ENCODE measurements at regions not wholly inside any gene's neighbourhood (a gene's known extent, or its start where the extent isn't known, plus 50 kb on each side); places are given as distances from the start of the nearest gene placed in this dataset.

- DNase-seq = no peak
- intact Hi-C loops (cut with DNase I, micrococcal nuclease) = no loop called here
- H3K9me3 Mint-ChIP-seq (ENCODE audit: low read depth) = peaks cover 8% of the 10 kb centered on the region
- H3K4me3 Mint-ChIP-seq = no peak overlapping the region
- H3K36me3 Mint-ChIP-seq (ENCODE audit: low read depth) = no peaks in the 10 kb centered on the region
- ATAC-seq = no peak
- CTCF ChIA-PET = no interaction called here
- no peak overlapping the region for H3K27ac Mint-ChIP-seq
- POLR2A ChIA-PET = no interaction called here
- peaks cover 4% of the 10 kb centered on the region for H3K27me3 Mint-ChIP-seq
- no peaks in the 10 kb centered on the region for H3K4me1 Mint-ChIP-seq
Measured at GRCh38 chr15:67908756-67909155, 68.9 kb upstream of the RNU6-1 start.

- Mint-ChIP-seq H3K4me3 (no peak overlapping the region), H3K27ac (no peak overlapping the region), H3K9me3 (ENCODE audit: low read depth) (peaks cover 10% of the 10 kb centered on the region), H3K4me1 (no peaks in the 10 kb centered on the region), H3K27me3 (peaks cover 8% of the 10 kb centered on the region), H3K36me3 (ENCODE audit: low read depth) (no peaks in the 10 kb centered on the region)
- CTCF ChIA-PET = no interaction called here
- ATAC-seq (no peak), DNase-seq (no peak)
- intact Hi-C loops (cut with DNase I, micrococcal nuclease) = no loop called here
- POLR2A ChIA-PET = no interaction called here
Measured at GRCh38 chr15:67911727-67912126, 71.9 kb upstream of the RNU6-1 start.

GRCh38 chr15:67914028-67914427 lies 74.2 kb upstream of the RNU6-1 start:
- DNase-seq = no peak
- ChIA-PET POLR2A (no interaction called here), CTCF (no interaction called here)
- no peak overlapping the region for H3K27ac Mint-ChIP-seq
- no peaks in the 10 kb centered on the region for H3K4me1 Mint-ChIP-seq
- peaks cover 10% of the 10 kb centered on the region for H3K9me3 Mint-ChIP-seq (ENCODE audit: low read depth)
- no peak overlapping the region for H3K4me3 Mint-ChIP-seq
- no peak for ATAC-seq
- H3K27me3 Mint-ChIP-seq = peaks cover 4% of the 10 kb centered on the region
- no peaks in the 10 kb centered on the region for H3K36me3 Mint-ChIP-seq (ENCODE audit: low read depth)
- intact Hi-C loops (cut with DNase I, micrococcal nuclease) = no loop called here

DNA sequence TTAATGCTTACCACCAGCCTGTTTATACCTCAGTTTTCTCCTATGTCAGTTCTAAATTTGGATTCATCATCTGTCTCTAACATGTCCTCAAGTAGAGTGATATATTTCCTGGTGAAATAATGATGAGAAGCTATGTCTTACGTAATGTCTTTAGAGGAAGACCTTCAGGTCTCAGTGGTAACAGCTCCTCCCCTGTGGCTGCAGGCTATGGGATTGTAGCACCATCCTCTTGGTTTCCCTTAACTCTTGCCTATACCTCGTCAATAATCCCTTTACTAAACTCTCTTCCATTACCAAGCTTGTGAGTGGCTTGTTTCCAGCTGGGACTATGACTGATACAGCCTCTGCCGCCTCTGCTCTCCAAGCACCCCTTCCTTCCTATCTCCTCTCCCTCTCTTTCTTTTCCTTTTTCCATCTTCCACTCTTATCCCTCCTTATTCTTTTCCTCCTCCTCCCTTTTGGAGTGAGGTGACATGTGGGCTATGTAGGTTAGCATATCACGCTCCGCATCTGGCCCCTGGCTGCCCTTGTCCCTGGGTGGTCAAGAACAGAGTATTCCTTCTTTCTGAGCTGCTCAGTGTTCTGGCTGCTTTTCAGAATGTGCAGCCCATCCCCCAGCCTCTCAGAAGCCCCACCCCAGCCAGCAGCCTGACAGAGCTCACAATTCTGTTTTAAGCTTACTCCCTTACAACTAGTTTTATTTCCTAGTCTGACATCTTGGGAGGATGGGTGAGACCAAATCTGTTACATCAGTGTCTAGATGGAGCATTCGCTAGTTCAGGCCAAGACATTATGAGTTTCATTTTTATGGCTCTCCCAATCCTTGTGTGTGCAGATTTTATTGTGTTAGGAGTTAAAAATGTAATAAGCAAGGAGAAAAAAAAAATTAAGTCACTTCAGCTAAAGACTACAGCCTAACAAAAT lies 75.0 kb upstream of the RNU6-1 start:
- ATAC-seq (no peak), DNase-seq (no peak)
- H3K4me1 Mint-ChIP-seq = no peaks in the 10 kb centered on the region
- no peak overlapping the region for H3K27ac Mint-ChIP-seq
- peaks cover 5% of the 10 kb centered on the region for H3K9me3 Mint-ChIP-seq (ENCODE audit: low read depth)
- H3K4me3 Mint-ChIP-seq = no peak overlapping the region
- no peaks in the 10 kb centered on the region for H3K36me3 Mint-ChIP-seq (ENCODE audit: low read depth)
- peaks cover 4% of the 10 kb centered on the region for H3K27me3 Mint-ChIP-seq
- CTCF ChIA-PET = interaction anchor here (1.2 kb wide), 1 partner anchor 116 kb away, joined by 3 read pairs; no protein-coding TSS in a partner anchor
- intact Hi-C loops (cut with DNase I, micrococcal nuclease) = no loop called here
- POLR2A ChIA-PET = no interaction called here

GRCh38 chr15:67915461-67916374 lies 75.9 kb upstream of the RNU6-1 start:
- Mint-ChIP-seq H3K4me1 (no peaks in the 10 kb centered on the region), H3K36me3 (ENCODE audit: low read depth) (no peaks in the 10 kb centered on the region), H3K9me3 (ENCODE audit: low read depth) (peaks cover 2% of the 10 kb centered on the region), H3K27me3 (peaks cover 4% of the 10 kb centered on the region), H3K27ac (no peak overlapping the region), H3K4me3 (no peak overlapping the region)
- intact Hi-C loops (cut with DNase I, micrococcal nuclease) = no loop called here
- DNase-seq (no peak), ATAC-seq (no peak)
- ChIA-PET POLR2A (no interaction called here), CTCF (interaction anchor here (1.2 kb wide), 1 partner anchor 115 kb away, joined by 3 read pairs; no protein-coding TSS in a partner anchor)

DNA sequence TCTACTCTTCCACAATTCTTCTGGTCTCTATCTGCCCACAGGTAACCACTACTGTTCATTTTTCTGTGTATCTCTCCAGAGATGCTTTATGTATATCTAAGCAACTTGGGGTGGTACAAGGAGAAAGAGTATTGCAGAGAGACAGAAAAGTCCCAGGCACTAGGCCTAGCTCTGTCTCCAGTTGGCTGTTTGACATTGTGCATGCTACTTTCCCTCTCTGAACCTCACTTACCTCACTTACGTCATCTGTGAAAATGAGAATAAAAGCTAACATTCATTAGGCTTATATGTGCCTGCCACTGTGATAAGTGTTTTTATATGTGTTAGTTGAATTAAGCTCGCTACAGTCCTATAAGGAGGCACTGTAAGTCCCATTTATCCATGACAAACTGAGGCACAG lies 76.7 kb upstream of the RNU6-1 start:
- Mint-ChIP-seq H3K4me3 (no peak overlapping the region), H3K27ac (no peak overlapping the region), H3K36me3 (ENCODE audit: low read depth) (no peaks in the 10 kb centered on the region), H3K27me3 (peaks cover 4% of the 10 kb centered on the region), H3K9me3 (ENCODE audit: low read depth) (peaks cover 2% of the 10 kb centered on the region), H3K4me1 (no peaks in the 10 kb centered on the region)
- ATAC-seq (no peak), DNase-seq (no peak)
- intact Hi-C loops (cut with DNase I, micrococcal nuclease) = no loop called here
- ChIA-PET POLR2A (no interaction called here), CTCF (interaction anchor here (0.8 kb wide), 1 partner anchor 11 kb away, joined by 4 read pairs; no protein-coding TSS in a partner anchor)

- Mint-ChIP-seq H3K36me3 (ENCODE audit: low read depth) (no peaks in the 10 kb centered on the region), H3K9me3 (ENCODE audit: low read depth) (peaks cover 2% of the 10 kb centered on the region), H3K4me3 (no peak overlapping the region), H3K27me3 (peaks cover 4% of the 10 kb centered on the region), H3K27ac (no peak overlapping the region), H3K4me1 (no peaks in the 10 kb centered on the region)
- ChIA-PET POLR2A (no interaction called here), CTCF (interaction anchor here (0.8 kb wide), 2 partner anchors 10 to 13 kb away, joined by 3 to 4 read pairs; no protein-coding TSS in a partner anchor)
- intact Hi-C loops (cut with DNase I, micrococcal nuclease) = no loop called here
- DNase-seq = no peak
- ATAC-seq = no peak
Measured at GRCh38 chr15:67917037-67917436, 77.2 kb upstream of the RNU6-1 start.

DNA sequence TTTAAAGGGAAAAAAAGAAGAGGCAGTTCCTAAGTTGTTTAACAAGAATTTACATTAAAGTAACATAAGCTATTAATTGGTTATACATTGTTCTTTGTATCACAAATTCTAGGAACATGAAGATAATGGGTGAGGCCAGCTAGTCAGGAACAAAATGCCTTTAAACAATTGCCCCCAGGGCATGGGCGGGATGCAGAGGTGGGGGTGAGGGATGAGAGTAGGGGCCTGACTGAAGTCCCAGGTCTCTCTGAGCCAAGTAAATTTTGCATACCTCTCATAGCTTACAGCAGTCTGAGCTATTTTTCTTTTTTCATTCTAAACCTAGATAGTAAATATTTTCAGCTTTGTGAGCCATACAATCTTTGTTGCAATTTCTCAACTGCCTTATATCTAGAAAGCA lies 77.8 kb upstream of the RNU6-1 start:
- POLR2A ChIA-PET = no interaction called here
- intact Hi-C loops (cut with DNase I, micrococcal nuclease) = no loop called here
- H3K9me3 Mint-ChIP-seq (ENCODE audit: low read depth) = peaks cover 2% of the 10 kb centered on the region
- CTCF ChIA-PET = interaction anchor here (0.7 to 0.8 kb wide), 2 partner anchors 13 to 53 kb away, joined by 3 read pairs; no protein-coding TSS in a partner anchor
- no peaks in the 10 kb centered on the region for H3K36me3 Mint-ChIP-seq (ENCODE audit: low read depth)
- DNase-seq (no peak), ATAC-seq (no peak)
- no peak overlapping the region for H3K4me3 Mint-ChIP-seq
- no peak overlapping the region for H3K27ac Mint-ChIP-seq
- no peaks in the 10 kb centered on the region for H3K4me1 Mint-ChIP-seq
- H3K27me3 Mint-ChIP-seq = peaks cover 4% of the 10 kb centered on the region

- intact Hi-C loops (cut with DNase I, micrococcal nuclease) = no loop called here
- Mint-ChIP-seq H3K4me1 (no peaks in the 10 kb centered on the region), H3K4me3 (no peak overlapping the region), H3K27me3 (peaks cover 4% of the 10 kb centered on the region), H3K27ac (no peak overlapping the region), H3K9me3 (ENCODE audit: low read depth) (peaks cover 2% of the 10 kb centered on the region), H3K36me3 (ENCODE audit: low read depth) (no peaks in the 10 kb centered on the region)
- POLR2A ChIA-PET = no interaction called here
- ATAC-seq (no peak), DNase-seq (no peak)
- CTCF ChIA-PET = interaction anchor here (0.7 kb wide), 1 partner anchor 52 kb away, joined by 3 read pairs; no protein-coding TSS in a partner anchor
Measured at GRCh38 chr15:67918205-67918861, 78.5 kb upstream of the RNU6-1 start.

DNA sequence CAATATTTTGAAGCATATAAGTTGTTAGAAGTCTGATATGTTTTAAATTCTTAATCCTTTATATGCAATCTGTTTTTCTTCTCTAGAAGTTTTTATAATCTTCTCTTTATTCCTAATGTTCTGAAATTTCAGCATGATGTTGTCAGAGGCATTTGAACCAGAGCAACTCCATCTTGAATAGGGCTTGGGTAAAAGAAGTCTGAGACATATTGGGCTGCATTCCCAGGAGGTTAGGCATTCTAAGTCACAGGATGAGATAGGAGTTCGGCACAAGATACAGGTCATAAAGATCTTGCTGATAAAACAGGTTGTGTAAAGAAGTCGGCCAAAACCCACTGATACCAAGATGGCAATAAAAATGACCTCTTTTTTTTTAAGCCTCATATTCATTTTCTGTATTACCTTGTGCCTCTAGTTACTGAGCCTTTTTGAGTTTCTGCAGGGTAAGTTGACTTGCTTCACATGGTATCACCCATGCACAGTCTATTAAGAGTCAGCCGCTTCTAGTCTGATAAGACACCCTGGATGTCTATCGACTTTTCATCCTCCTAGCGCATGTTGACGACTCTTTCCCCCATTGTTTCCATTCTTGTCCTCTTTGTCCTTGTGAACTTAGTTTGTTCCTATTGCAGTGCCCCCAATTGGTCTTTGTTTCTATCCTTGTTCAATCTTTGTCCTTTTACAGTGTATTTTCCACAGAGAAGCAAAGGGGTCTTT lies 80.8 kb upstream of the RNU6-1 start:
- no peaks in the 10 kb centered on the region for H3K36me3 Mint-ChIP-seq (ENCODE audit: low read depth)
- H3K9me3 Mint-ChIP-seq (ENCODE audit: low read depth) = peaks cover 3% of the 10 kb centered on the region
- ChIA-PET POLR2A (no interaction called here), CTCF (no interaction called here)
- no peaks in the 10 kb centered on the region for H3K4me1 Mint-ChIP-seq
- H3K27me3 Mint-ChIP-seq = peaks cover 3% of the 10 kb centered on the region
- ATAC-seq (no peak), DNase-seq (no peak)
- no peak overlapping the region for H3K4me3 Mint-ChIP-seq
- H3K27ac Mint-ChIP-seq = no peak overlapping the region
- intact Hi-C loops (cut with DNase I, micrococcal nuclease) = no loop called here

DNA sequence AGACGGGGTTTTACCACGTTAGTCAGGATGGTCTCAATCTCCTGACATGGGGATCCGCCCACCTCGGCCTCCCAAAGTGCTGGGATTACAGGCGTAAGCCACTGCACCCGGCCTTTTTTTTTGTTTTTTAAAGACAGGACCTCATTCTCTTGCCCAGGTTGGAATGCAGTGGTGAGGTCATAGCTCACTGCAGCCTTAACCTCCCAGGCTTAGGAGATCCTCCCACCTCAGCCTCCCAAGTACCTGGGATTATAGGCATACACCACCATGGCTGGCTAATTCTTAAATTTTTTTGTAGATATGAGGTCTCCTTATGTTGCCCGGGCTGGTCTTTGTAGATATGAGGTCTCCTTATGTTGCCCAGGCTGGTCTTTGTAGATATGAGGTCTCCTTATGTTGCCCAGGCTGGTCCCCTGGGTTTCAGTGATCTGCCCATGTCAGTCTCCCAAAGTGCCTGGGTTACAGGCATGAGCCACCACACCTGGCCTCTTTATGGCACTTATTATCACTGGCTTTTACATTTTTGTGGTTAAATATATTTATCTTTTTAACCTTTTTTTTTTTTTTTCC lies 82.3 kb upstream of the RNU6-1 start:
- H3K4me3 Mint-ChIP-seq = no peak overlapping the region
- no peaks in the 10 kb centered on the region for H3K36me3 Mint-ChIP-seq (ENCODE audit: low read depth)
- ATAC-seq (no peak), DNase-seq (no peak)
- H3K9me3 Mint-ChIP-seq (ENCODE audit: low read depth) = peaks cover 3% of the 10 kb centered on the region
- CTCF ChIA-PET = no interaction called here
- no peak overlapping the region for H3K27ac Mint-ChIP-seq
- intact Hi-C loops (cut with DNase I, micrococcal nuclease) = no loop called here
- POLR2A ChIA-PET = no interaction called here
- H3K27me3 Mint-ChIP-seq = no peaks in the 10 kb centered on the region
- H3K4me1 Mint-ChIP-seq = no peaks in the 10 kb centered on the region

Data from activated CD4-positive, alpha-beta T cell treated with anti-CD3 and anti-CD28 coated beads for 36 hours (primary cell).